Smooth muscle cell (in vitro differentiated cells): ENCODE measurements at regions not wholly inside any gene's neighbourhood (a gene's known extent, or its start where the extent isn't known, plus 50 kb on each side); places are given as distances from the start of the nearest gene placed in this dataset.

ENCODE experiments used
- DNase-seq: peaks from one replicate; lab custom pipeline; 2025; ENCODE audit not compliant: unreplicated experiment; lab: John Stamatoyannopoulos, UW
- H2AFZ ChIP-seq: fragments of 200-600 bp; sonication (generic); 2 replicates; pipeline ENCODE4 v1.6.0; 2016; ENCODE audit warnings: antibody characterized with exemption, low read depth, mild to moderate bottlenecking
- H3F3A ChIP-seq: fragments of 200-600 bp; sonication (generic); 2 replicates; pipeline ENCODE4 v1.6.0; 2017; ENCODE audit warnings: antibody characterized with exemption, low read depth
- H3K27ac ChIP-seq: fragments of 200-600 bp; sonication (generic); 2 replicates; pipeline ENCODE4 v1.5.1; 2016; ENCODE audit warnings: low read depth, mild to moderate bottlenecking
- H3K27me3 ChIP-seq: fragments of 200-600 bp; sonication (generic); 2 replicates; pipeline ENCODE4 v1.6.1; 2016; ENCODE audit warnings: low read depth, mild to moderate bottlenecking
- H3K36me3 ChIP-seq: fragments of 200-600 bp; sonication (generic); 2 replicates; pipeline ENCODE4 v1.5.1; 2016; ENCODE audit warnings: low read depth
- H3K4me1 ChIP-seq: fragments of 200-600 bp; sonication (generic); 2 replicates; pipeline ENCODE4 v1.5.1; 2016; ENCODE audit warnings: low read depth
- H3K4me2 ChIP-seq: fragments of 200-600 bp; sonication (generic); 2 replicates; pipeline ENCODE4 v1.6.0; 2016; ENCODE audit warnings: mild to moderate bottlenecking
- H3K4me3 ChIP-seq: fragments of 200-600 bp; sonication (generic); 2 replicates; pipeline ENCODE4 v1.5.1; 2016; ENCODE audit warnings: mild to moderate bottlenecking
- H3K79me2 ChIP-seq: fragments of 200-600 bp; sonication (generic); 2 replicates; pipeline ENCODE4 v1.6.0; 2016; ENCODE audit warnings: low read depth, mild to moderate bottlenecking
- H3K9ac ChIP-seq: fragments of 200-600 bp; sonication (generic); 2 replicates; pipeline ENCODE4 v1.6.0; 2016; ENCODE audit warnings: low read depth
- H3K9me3 ChIP-seq: fragments of 200-600 bp; sonication (generic); replicated peaks from 2 replicates; pipeline ENCODE4 v1.5.1; 2016; ENCODE audit warnings: low read depth
- H4K20me1 ChIP-seq: fragments of 200-600 bp; sonication (generic); 2 replicates; pipeline ENCODE4 v1.6.0; 2016; ENCODE audit warnings: low read depth
- CTCF ChIP-seq: fragments of 200-600 bp; sonication (generic); IDR thresholded peaks from 2 replicates; pipeline ENCODE4 v1.5.1; 2017; ENCODE audit warnings: borderline replicate concordance, mild to moderate bottlenecking, antibody characterized with exemption; ENCODE audit not compliant: insufficient read depth, poor library complexity, severe bottlenecking
- WGBS: methylation state at CpG from one replicate; pipeline ENCODE4 v1.1.7; 2016; ENCODE audit warnings: low lambda C conversion rate; 5-methylcytosine and 5-hydroxymethylcytosine counted together

GRCh38 chr10:83656924-83657323, 482.4 kb upstream of the GHITM start:
- Histone ChIP-seq H3K27ac (no peak overlapping the region), H3K4me3 (no peak overlapping the region), H3F3A (no peaks in the 10 kb centered on the region), H3K9me3 (no peaks in the 10 kb centered on the region), H3K36me3 (no peaks in the 10 kb centered on the region), H2AFZ (no peak overlapping the region), H3K9ac (no peak overlapping the region), H3K4me2 (no peak overlapping the region), H3K4me1 (no peaks in the 10 kb centered on the region), H3K27me3 (no peaks in the 10 kb centered on the region), H4K20me1 (no peaks in the 10 kb centered on the region), H3K79me2 (no peaks in the 10 kb centered on the region)
- DNase-seq = no peak
- no peak for TF ChIP-seq CTCF

- no peaks in the 10 kb centered on the region for H3K9me3 ChIP-seq
- H2AFZ ChIP-seq = no peak overlapping the region
- no peaks in the 10 kb centered on the region for H3F3A ChIP-seq
- H3K27me3 ChIP-seq = no peaks in the 10 kb centered on the region
- H3K9ac ChIP-seq = no peak overlapping the region
- no peak for TF ChIP-seq CTCF
- H3K79me2 ChIP-seq = no peaks in the 10 kb centered on the region
- no peaks in the 10 kb centered on the region for H4K20me1 ChIP-seq
- H3K4me3 ChIP-seq = no peak overlapping the region
- DNase-seq = no peak
- H3K4me1 ChIP-seq = no peaks in the 10 kb centered on the region
- H3K27ac ChIP-seq = no peak overlapping the region
- H3K36me3 ChIP-seq = no peaks in the 10 kb centered on the region
- H3K4me2 ChIP-seq = no peak overlapping the region
Measured at GRCh38 chr10:83657487-83657886, 481.8 kb upstream of the GHITM start.

GRCh38 chr10:83663918-83664317, 475.4 kb upstream of the GHITM start:
- DNase-seq = no peak
- 86% methylated on average over 3 of the region's 3 CpGs for WGBS
- Histone ChIP-seq H2AFZ (no peak overlapping the region), H3K4me2 (no peak overlapping the region), H3K4me3 (no peak overlapping the region), H3K27ac (no peak overlapping the region), H3K27me3 (no peaks in the 10 kb centered on the region), H4K20me1 (no peaks in the 10 kb centered on the region), H3K36me3 (no peaks in the 10 kb centered on the region), H3K79me2 (no peaks in the 10 kb centered on the region), H3K4me1 (peaks cover 4% of the 10 kb centered on the region), H3F3A (no peaks in the 10 kb centered on the region), H3K9me3 (no peaks in the 10 kb centered on the region), H3K9ac (no peak overlapping the region)
- no peak for TF ChIP-seq CTCF

- 3% methylated on average over 3 of the region's 3 CpGs for WGBS
- TF ChIP-seq CTCF = no peak
- H3K79me2 ChIP-seq = no peaks in the 10 kb centered on the region
- no peaks in the 10 kb centered on the region for H3K9me3 ChIP-seq
- peak overlapping the region; percentile 51 for H2AFZ ChIP-seq
- peak overlapping the region; percentile 38 for H3K27ac ChIP-seq
- H3K9ac ChIP-seq = no peak overlapping the region
- H3K4me1 ChIP-seq = peaks cover 4% of the 10 kb centered on the region
- no peaks in the 10 kb centered on the region for H3K36me3 ChIP-seq
- no peaks in the 10 kb centered on the region for H3F3A ChIP-seq
- no peak overlapping the region for H3K4me3 ChIP-seq
- DNase-seq = no peak
- peak overlapping the region; percentile 33 for H3K4me2 ChIP-seq
- no peaks in the 10 kb centered on the region for H4K20me1 ChIP-seq
- H3K27me3 ChIP-seq = no peaks in the 10 kb centered on the region
Measured at GRCh38 chr10:83666762-83667161, 472.5 kb upstream of the GHITM start.
